ENCODE measurements at regions not wholly inside any gene's neighbourhood (a gene's known extent, or its start where the extent isn't known, plus 50 kb on each side); places are given as distances from the start of the nearest gene placed in this dataset.
A peak's percentile ranks its signal among the peaks of the same experiment; 100 is the strongest.

DNA sequence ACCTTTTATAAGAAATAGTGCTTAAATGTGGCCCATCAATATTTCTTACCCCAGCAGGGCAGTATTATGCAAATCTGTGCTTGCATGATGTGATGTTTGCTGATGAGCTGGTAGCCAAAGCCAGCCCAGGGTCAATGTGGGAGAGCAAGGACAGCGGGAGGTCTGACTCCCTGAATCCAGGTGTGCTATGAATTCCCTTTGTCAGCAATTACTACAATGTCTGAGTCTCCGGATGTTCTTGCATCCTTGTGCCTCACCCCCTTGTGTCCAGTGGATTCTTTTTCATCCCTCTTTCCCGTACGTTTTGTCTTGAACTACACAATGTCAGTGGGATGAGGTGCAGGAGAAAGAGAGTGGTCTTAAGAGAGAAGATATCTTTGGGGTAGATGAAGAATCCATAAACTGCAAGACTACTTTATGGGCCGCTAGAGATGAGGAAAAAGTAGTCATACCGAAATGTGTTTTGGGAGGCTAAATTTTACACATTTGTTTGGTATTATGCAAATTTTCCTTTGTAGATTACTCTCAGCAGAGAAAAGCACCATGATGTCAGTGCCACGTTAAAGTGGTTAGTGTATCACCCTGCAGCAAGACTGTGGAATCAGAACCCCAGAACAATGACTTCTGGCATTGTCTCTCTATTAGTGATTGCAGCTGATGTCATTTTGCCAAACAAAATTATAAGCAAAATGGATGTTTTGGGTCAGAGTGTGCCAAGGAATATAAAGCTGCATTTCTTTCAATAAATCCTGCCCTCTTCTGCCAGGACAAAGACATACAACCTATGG lies 53.5 kb upstream of the TSHZ3 start:
- no peak overlapping the region for H3K4me2 ChIP-seq (ENCODE audit: low read length)
- no peaks in the 10 kb centered on the region for H3K9me3 ChIP-seq (replicated peaks; ENCODE audit: low read length)
- no peaks in the 10 kb centered on the region for H3K36me3 ChIP-seq (ENCODE audit: insufficient read depth, low read length)
- no peak overlapping the region for H3K4me3 ChIP-seq (ENCODE audit: low read length)
- H3K4me1 ChIP-seq (ENCODE audit: control insufficient read depth, insufficient read depth, low read length) = no peaks in the 10 kb centered on the region
- peaks cover 17% of the 10 kb centered on the region for H3K27me3 ChIP-seq (ENCODE audit: control insufficient read depth, insufficient read depth, low read length)
- H3K9ac ChIP-seq (ENCODE audit: low read depth, low read length) = no peak overlapping the region

DNA sequence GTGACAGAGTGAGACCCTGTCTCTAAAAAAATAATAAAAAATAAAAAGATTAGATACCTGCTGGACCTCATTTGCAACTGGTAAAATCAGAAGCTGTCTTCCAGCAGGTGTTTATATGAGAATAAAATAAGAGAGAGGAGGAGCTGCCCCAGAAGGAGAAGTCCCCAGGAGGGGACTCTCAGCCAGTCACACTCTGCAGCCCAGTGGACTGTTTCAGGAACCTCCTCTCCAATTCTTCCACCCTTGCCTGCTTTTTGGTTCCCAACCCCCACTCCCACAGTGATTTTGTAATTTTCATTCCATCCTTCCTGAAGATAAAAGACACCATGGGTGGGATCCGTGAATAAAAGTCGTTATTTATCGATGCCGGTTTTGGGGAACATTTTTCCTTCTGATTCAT lies 56.9 kb upstream of the TSHZ3 start:
- Histone ChIP-seq H3K9ac (ENCODE audit: low read depth, low read length) (no peak overlapping the region), H3K27me3 (ENCODE audit: control insufficient read depth, insufficient read depth, low read length) (peaks cover 6% of the 10 kb centered on the region), H3K4me3 (ENCODE audit: low read length) (no peak overlapping the region), H3K36me3 (ENCODE audit: insufficient read depth, low read length) (no peaks in the 10 kb centered on the region), H3K9me3 (replicated peaks; ENCODE audit: low read length) (no peaks in the 10 kb centered on the region), H3K4me1 (ENCODE audit: control insufficient read depth, insufficient read depth, low read length) (peaks cover 18% of the 10 kb centered on the region), H3K4me2 (ENCODE audit: low read length) (no peak overlapping the region)

DNA sequence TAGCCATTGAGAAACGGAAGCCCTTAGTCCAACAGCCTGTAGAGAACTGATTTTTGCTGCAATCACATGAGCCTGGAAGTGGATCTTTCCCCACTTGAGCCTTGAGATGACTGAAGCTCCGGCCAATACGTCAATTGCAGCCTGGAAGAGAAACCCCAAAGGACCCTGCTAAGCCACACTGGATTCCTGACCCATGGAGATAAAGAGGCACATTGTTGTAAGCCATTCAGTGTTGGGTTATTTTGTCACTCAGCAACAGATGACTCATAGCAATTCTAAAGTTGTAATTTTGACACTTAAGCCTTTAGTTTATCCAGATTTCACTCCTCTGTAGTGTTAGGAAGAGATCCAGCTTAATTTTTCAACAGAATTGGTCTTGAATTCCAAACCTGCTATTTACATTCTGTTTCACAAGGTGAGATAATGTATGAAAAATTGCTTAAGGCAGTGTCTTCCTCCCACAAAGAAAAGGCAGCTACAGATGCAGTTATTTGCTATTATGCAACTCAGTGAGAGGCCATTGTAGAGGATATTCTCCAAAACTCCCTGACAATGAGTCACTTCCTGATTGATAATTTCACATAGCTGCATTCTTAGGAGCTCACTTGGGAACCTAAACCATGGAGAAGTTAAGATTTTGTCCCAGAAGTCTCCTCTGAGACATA lies 59.4 kb upstream of the TSHZ3 start:
- no peak overlapping the region for H3K4me3 ChIP-seq (ENCODE audit: low read length)
- H3K36me3 ChIP-seq (ENCODE audit: insufficient read depth, low read length) = no peaks in the 10 kb centered on the region
- peak overlapping the region; percentile 32 for H3K9ac ChIP-seq (ENCODE audit: low read depth, low read length)
- H3K4me1 ChIP-seq (ENCODE audit: control insufficient read depth, insufficient read depth, low read length) = peaks cover 18% of the 10 kb centered on the region
- H3K9me3 ChIP-seq (replicated peaks; ENCODE audit: low read length) = no peaks in the 10 kb centered on the region
- H3K4me2 ChIP-seq (ENCODE audit: low read length) = peak overlapping the region; percentile 12
- H3K27me3 ChIP-seq (ENCODE audit: control insufficient read depth, insufficient read depth, low read length) = no peaks in the 10 kb centered on the region

GRCh38 chr19:31413353-31413752 lies 64.1 kb upstream of the TSHZ3 start:
- Histone ChIP-seq H3K36me3 (ENCODE audit: insufficient read depth, low read length) (no peaks in the 10 kb centered on the region), H3K9ac (ENCODE audit: low read depth, low read length) (no peak overlapping the region), H3K4me1 (ENCODE audit: control insufficient read depth, insufficient read depth, low read length) (peaks cover 13% of the 10 kb centered on the region), H3K4me3 (ENCODE audit: low read length) (no peak overlapping the region), H3K9me3 (replicated peaks; ENCODE audit: low read length) (no peaks in the 10 kb centered on the region), H3K4me2 (ENCODE audit: low read length) (no peak overlapping the region), H3K27me3 (ENCODE audit: control insufficient read depth, insufficient read depth, low read length) (peaks cover 8% of the 10 kb centered on the region)

DNA sequence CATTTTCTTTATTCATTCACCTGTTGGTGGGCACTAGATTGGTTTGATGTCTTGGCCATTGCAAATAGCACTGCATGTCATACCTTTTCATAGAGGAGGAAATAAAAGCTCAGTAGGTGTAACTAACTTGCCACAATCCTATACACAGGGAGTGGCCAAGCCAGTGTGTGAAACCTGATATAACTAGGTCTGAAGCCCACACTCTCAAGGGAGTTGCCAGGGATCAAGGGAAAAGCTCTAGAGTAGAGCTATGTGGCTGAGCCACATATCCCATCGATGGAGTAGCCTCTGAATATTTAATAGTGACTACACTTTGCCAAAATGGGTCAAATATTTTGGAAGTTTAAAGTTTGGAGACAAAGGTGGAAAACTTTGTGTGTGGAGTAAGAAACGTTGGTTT lies 66.1 kb upstream of the TSHZ3 start:
- H3K4me2 ChIP-seq (ENCODE audit: low read length) = no peak overlapping the region
- no peak overlapping the region for H3K9ac ChIP-seq (ENCODE audit: low read depth, low read length)
- peaks cover 8% of the 10 kb centered on the region for H3K27me3 ChIP-seq (ENCODE audit: control insufficient read depth, insufficient read depth, low read length)
- H3K9me3 ChIP-seq (replicated peaks; ENCODE audit: low read length) = no peaks in the 10 kb centered on the region
- no peaks in the 10 kb centered on the region for H3K4me1 ChIP-seq (ENCODE audit: control insufficient read depth, insufficient read depth, low read length)
- no peak overlapping the region for H3K4me3 ChIP-seq (ENCODE audit: low read length)
- H3K36me3 ChIP-seq (ENCODE audit: insufficient read depth, low read length) = no peaks in the 10 kb centered on the region

GRCh38 chr19:31416548-31416947 lies 67.3 kb upstream of the TSHZ3 start:
- H3K9ac ChIP-seq (ENCODE audit: low read depth, low read length) = no peak overlapping the region
- no peak overlapping the region for H3K4me2 ChIP-seq (ENCODE audit: low read length)
- H3K36me3 ChIP-seq (ENCODE audit: insufficient read depth, low read length) = no peaks in the 10 kb centered on the region
- no peak overlapping the region for H3K4me3 ChIP-seq (ENCODE audit: low read length)
- H3K27me3 ChIP-seq (ENCODE audit: control insufficient read depth, insufficient read depth, low read length) = peaks cover 8% of the 10 kb centered on the region
- no peaks in the 10 kb centered on the region for H3K9me3 ChIP-seq (replicated peaks; ENCODE audit: low read length)
- H3K4me1 ChIP-seq (ENCODE audit: control insufficient read depth, insufficient read depth, low read length) = no peaks in the 10 kb centered on the region

DNA sequence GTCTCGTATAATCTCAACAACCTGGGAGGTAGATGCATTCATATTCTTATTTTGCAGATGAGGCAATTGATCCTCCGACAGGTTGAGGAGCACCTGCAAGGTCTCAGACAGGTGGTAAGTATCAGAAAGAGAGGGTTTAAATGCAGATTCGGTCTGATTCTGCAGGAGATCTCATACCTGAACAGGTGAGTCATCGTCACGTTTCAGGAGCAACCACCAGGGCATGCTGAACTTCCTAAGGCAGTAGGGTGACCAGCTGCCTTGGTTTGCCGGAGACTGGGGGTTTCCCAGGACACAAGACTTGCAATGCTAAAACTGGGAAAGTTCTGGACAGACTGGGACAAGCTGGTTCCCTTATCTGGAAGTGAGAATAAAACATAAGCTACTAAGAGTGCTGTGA lies 68.8 kb upstream of the TSHZ3 start:
- Histone ChIP-seq H3K27me3 (ENCODE audit: control insufficient read depth, insufficient read depth, low read length) (peaks cover 15% of the 10 kb centered on the region), H3K9me3 (replicated peaks; ENCODE audit: low read length) (no peaks in the 10 kb centered on the region), H3K4me3 (ENCODE audit: low read length) (no peak overlapping the region), H3K36me3 (ENCODE audit: insufficient read depth, low read length) (no peaks in the 10 kb centered on the region), H3K4me2 (ENCODE audit: low read length) (no peak overlapping the region), H3K9ac (ENCODE audit: low read depth, low read length) (no peak overlapping the region), H3K4me1 (ENCODE audit: control insufficient read depth, insufficient read depth, low read length) (no peaks in the 10 kb centered on the region)

GRCh38 chr19:31418692-31419430 lies 69.6 kb upstream of the TSHZ3 start:
- Histone ChIP-seq H3K9ac (ENCODE audit: low read depth, low read length) (no peak overlapping the region), H3K27me3 (ENCODE audit: control insufficient read depth, insufficient read depth, low read length) (peaks cover 15% of the 10 kb centered on the region)

DNA sequence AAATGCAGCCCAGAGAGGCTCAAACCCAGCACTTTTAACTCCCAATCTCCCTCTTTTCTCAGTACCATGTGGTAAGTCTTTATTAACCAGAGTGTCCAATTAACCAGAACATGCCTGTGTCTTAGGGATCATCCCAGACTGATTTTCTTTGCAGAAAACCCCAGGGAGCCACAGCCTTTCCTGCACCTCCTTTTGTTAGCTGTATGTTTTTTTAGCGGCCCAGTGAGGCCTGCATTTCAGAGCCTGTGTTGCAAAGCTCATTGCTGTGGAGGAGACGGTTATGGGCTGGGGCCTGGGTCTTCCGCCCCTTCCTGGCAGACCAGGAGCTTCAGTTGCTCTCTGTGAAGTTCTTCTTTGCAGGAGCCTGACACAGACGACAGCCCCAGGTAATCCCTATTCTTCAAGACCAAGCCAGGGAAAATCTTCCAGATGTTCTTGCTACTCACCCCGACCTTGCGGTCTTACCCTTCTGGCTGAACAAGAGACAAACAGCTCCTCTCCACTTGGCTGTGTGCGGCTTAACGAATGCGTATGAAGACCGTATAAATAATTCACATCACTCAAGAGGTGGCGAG lies 70.7 kb upstream of the TSHZ3 start:
- Histone ChIP-seq H3K9ac (ENCODE audit: low read depth, low read length) (no peak overlapping the region), H3K27me3 (ENCODE audit: control insufficient read depth, insufficient read depth, low read length) (peaks cover 15% of the 10 kb centered on the region), H3K36me3 (ENCODE audit: insufficient read depth, low read length) (no peaks in the 10 kb centered on the region), H3K4me1 (ENCODE audit: control insufficient read depth, insufficient read depth, low read length) (no peaks in the 10 kb centered on the region), H3K4me2 (ENCODE audit: low read length) (no peak overlapping the region), H3K9me3 (replicated peaks; ENCODE audit: low read length) (no peaks in the 10 kb centered on the region), H3K4me3 (ENCODE audit: low read length) (no peak overlapping the region)

More at GRCh38 chr19:31418692-31419430, 69.6 kb upstream of the TSHZ3 start:
- Histone ChIP-seq H3K4me1 (ENCODE audit: control insufficient read depth, insufficient read depth, low read length) (no peaks in the 10 kb centered on the region), H3K36me3 (ENCODE audit: insufficient read depth, low read length) (no peaks in the 10 kb centered on the region), H3K9me3 (replicated peaks; ENCODE audit: low read length) (no peaks in the 10 kb centered on the region), H3K4me3 (ENCODE audit: low read length) (no peak overlapping the region), H3K4me2 (ENCODE audit: low read length) (no peak overlapping the region)

DNA sequence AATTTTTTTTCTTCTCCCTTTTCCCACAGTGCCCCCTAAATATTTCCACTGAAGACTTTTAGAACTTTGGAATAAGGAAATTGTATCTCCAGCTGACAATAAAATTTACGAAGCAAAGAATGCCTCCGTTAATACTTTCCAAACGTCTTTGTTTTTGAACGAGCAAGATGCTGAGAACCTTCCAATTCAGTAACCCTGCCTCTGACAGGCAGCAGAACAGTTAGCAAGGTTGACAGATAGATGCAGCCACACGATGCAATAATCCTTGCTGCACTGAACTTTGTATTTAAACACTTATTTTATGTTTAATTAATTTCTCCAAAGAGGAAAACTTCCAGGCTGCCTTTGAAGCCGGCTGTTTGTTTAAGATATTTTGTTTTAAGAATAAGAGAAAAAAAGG lies 71.8 kb upstream of the TSHZ3 start:
- Histone ChIP-seq H3K4me3 (ENCODE audit: low read length) (no peak overlapping the region), H3K9me3 (replicated peaks; ENCODE audit: low read length) (no peaks in the 10 kb centered on the region), H3K4me1 (ENCODE audit: control insufficient read depth, insufficient read depth, low read length) (no peaks in the 10 kb centered on the region), H3K9ac (ENCODE audit: low read depth, low read length) (no peak overlapping the region), H3K4me2 (ENCODE audit: low read length) (no peak overlapping the region), H3K27me3 (ENCODE audit: control insufficient read depth, insufficient read depth, low read length) (peaks cover 14% of the 10 kb centered on the region), H3K36me3 (ENCODE audit: insufficient read depth, low read length) (no peaks in the 10 kb centered on the region)

DNA sequence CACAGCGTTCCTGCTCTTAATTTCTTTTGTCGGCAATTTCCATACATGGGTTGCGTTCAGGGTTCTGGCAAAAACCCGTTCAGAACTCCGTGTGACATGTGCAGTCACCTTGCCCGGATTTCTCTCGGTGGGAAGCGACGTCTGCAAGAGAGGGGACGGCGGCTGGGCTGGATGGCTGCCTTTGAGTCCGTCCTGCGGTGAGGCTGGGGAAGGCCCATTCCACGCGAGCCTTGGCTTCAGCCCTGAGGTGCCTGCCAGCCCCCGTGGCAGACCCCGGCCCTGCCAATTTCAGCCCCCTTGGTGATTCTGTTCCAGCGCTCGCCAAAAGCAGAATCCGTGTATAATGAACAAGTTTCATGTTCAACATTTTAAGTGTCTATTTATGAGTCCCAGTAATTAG lies 72.6 kb upstream of the TSHZ3 start:
- no peak overlapping the region for H3K4me3 ChIP-seq (ENCODE audit: low read length)

More for the DNA sequence above, 72.6 kb upstream of the TSHZ3 start:
- Histone ChIP-seq H3K4me2 (ENCODE audit: low read length) (no peak overlapping the region), H3K4me1 (ENCODE audit: control insufficient read depth, insufficient read depth, low read length) (no peaks in the 10 kb centered on the region), H3K27me3 (ENCODE audit: control insufficient read depth, insufficient read depth, low read length) (peaks cover 7% of the 10 kb centered on the region), H3K9ac (ENCODE audit: low read depth, low read length) (no peak overlapping the region), H3K36me3 (ENCODE audit: insufficient read depth, low read length) (no peaks in the 10 kb centered on the region), H3K9me3 (replicated peaks; ENCODE audit: low read length) (no peaks in the 10 kb centered on the region)

All from skeletal muscle satellite cell (primary cell).